Aorta (tissue), 5 donors: ENCODE measurements at regions not wholly inside any gene's neighbourhood (a gene's known extent, or its start where the extent isn't known, plus 50 kb on each side); places are given as distances from the start of the nearest gene placed in this dataset.

Experiments
- ATAC-seq: fragments of 200-7000 bp; cut with Tn5 transposase; one replicate; pipeline ENCODE4 v1.9.1; 2022; ENCODE audit warnings: moderate library complexity; ENCODE audit not compliant: low FRiP score
- DNase-seq, 2 donors: peaks; one replicate each; pipeline ENCODE4 v3.0.0-alpha.2; 2020
- H3K27ac ChIP-seq, 2 donors: one replicate each; pipeline ENCODE4 v1.5.1; 2013; ENCODE audit warnings: low read length in 2 of 2, mild to moderate bottlenecking in 2 of 2, moderate library complexity in 2 of 2, control low read depth in 1 of 2, inconsistent platforms in 1 of 2, low read depth in 1 of 2
- H3K27me3 ChIP-seq, 2 donors: one replicate each; pipeline ENCODE4 v1.6.1; 2013; ENCODE audit warnings: control low read depth in 1 of 2, low read length in 1 of 2, mild to moderate bottlenecking in 1 of 2, moderate library complexity in 1 of 2; ENCODE audit not compliant: insufficient read depth in 2 of 2, control insufficient read depth in 1 of 2
- H3K36me3 ChIP-seq, 2 donors: one replicate each; pipeline ENCODE4 v1.6.1; 2013; ENCODE audit warnings: control low read depth in 1 of 2, low read length in 1 of 2, mild to moderate bottlenecking in 1 of 2; ENCODE audit not compliant: insufficient read depth in 2 of 2, control insufficient read depth in 1 of 2
- H3K4me1 ChIP-seq, 2 donors: one replicate each; pipeline ENCODE4 v1.6.1; 2013; ENCODE audit warnings: low read length in 2 of 2, control low read depth in 1 of 2, mild to moderate bottlenecking in 1 of 2, moderate library complexity in 1 of 2; ENCODE audit not compliant: insufficient read depth in 2 of 2, control insufficient read depth in 1 of 2
- H3K4me3 ChIP-seq, 2 donors: one replicate each; pipeline ENCODE4 v1.5.1; 2013; ENCODE audit warnings: low read length in 2 of 2, control low read depth in 1 of 2, mild to moderate bottlenecking in 1 of 2
- H3K9me3 ChIP-seq: one replicate; pipeline ENCODE4 v1.6.1; 2013; ENCODE audit warnings: mild to moderate bottlenecking, low read length; ENCODE audit not compliant: control insufficient read depth
- WGBS, 2 donors: extraction: QIAGEN DNeasy Blood & Tissue Kit; methylation state at CpG; one replicate each; pipeline ENCODE4 v1.1.7; 2013; 5-methylcytosine and 5-hydroxymethylcytosine counted together
- intact Hi-C, 2 donors: fragments of 100-400 bp; cut with DNase I; formaldehyde crosslinking; loops; one replicate each; pipeline versions ENCODE4 v1.14.2 to v1.15.0; 2022
- donor health status: healthy with polysubstance abuse.
- donor health status: Bipolar disorder and iron deficiency.
- donor health status: DM: no; HTN: no; CAD: no.
- donor health status: DM: no; HTN: no; CAD: no.
- donor health status: DM: yes; HTN: yes; CAD: no.

- 67 to 68% methylated on average over 4 of the region's 4 CpGs for WGBS, 2 donors
Measured at GRCh38 chr18:37986665-37987064, 421.1 kb upstream of the CELF4 start.

GRCh38 chr18:37985126-37985525, 419.5 kb upstream of the CELF4 start:
- 48 to 54% methylated on average over 5 of the region's 5 CpGs for WGBS, 2 donors

More at GRCh38 chr18:37986665-37987064, 421.1 kb upstream of the CELF4 start:
- H3K9me3 ChIP-seq = no peaks in the 10 kb centered on the region
- no peaks in the 10 kb centered on the region for H3K27me3 ChIP-seq
- H3K27ac ChIP-seq = no peak overlapping the region
- H3K4me1 ChIP-seq = no peaks in the 10 kb centered on the region
- DNase-seq = no peak
- intact Hi-C loops = loop anchor here in 1 of 2 donors (10.0 kb wide), 1 partner anchor 58 kb away; no protein-coding TSS in a partner anchor
- no peak overlapping the region for H3K4me3 ChIP-seq
- H3K36me3 ChIP-seq = no peaks in the 10 kb centered on the region
- ATAC-seq = no peak

GRCh38 chr18:37980556-37980955, 415.0 kb upstream of the CELF4 start:
- no peaks in the 10 kb centered on the region for H3K27me3 ChIP-seq
- no peak for ATAC-seq
- no peak overlapping the region for H3K4me3 ChIP-seq
- H3K36me3 ChIP-seq = no peaks in the 10 kb centered on the region
- DNase-seq = no peak
- no peaks in the 10 kb centered on the region for H3K9me3 ChIP-seq
- intact Hi-C loops = loop anchor here in 1 of 2 donors (10.0 kb wide), 1 partner anchor 64 kb away; no protein-coding TSS in a partner anchor
- H3K27ac ChIP-seq = no peak overlapping the region
- H3K4me1 ChIP-seq = no peaks in the 10 kb centered on the region

More at GRCh38 chr18:37985126-37985525, 419.5 kb upstream of the CELF4 start:
- H3K4me1 ChIP-seq = no peaks in the 10 kb centered on the region
- H3K27ac ChIP-seq = no peak overlapping the region
- intact Hi-C loops = loop anchor here in 1 of 2 donors (10.0 kb wide), 1 partner anchor 60 kb away; no protein-coding TSS in a partner anchor
- no peak overlapping the region for H3K4me3 ChIP-seq
- DNase-seq (no peak), ATAC-seq (peak; percentile 26)
- no peaks in the 10 kb centered on the region for H3K36me3 ChIP-seq
- H3K9me3 ChIP-seq = no peaks in the 10 kb centered on the region
- no peaks in the 10 kb centered on the region for H3K27me3 ChIP-seq

GRCh38 chr18:37975446-37975845, 409.8 kb upstream of the CELF4 start:
- H3K4me1 ChIP-seq = no peaks in the 10 kb centered on the region
- ATAC-seq (no peak), DNase-seq (no peak)
- H3K36me3 ChIP-seq = no peaks in the 10 kb centered on the region
- H3K9me3 ChIP-seq = no peaks in the 10 kb centered on the region
- 74 to 94% methylated on average over 1 of the region's 1 CpG for WGBS, 2 donors
- no peaks in the 10 kb centered on the region for H3K27me3 ChIP-seq
- intact Hi-C loops = no loop called here
- no peak overlapping the region for H3K4me3 ChIP-seq
- no peak overlapping the region for H3K27ac ChIP-seq

- H3K36me3 ChIP-seq = no peaks in the 10 kb centered on the region
- ATAC-seq (no peak), DNase-seq (no peak)
- H3K4me3 ChIP-seq = no peak overlapping the region
- WGBS, 2 donors = 63 to 70% methylated on average over 1 of the region's 1 CpG
- no peaks in the 10 kb centered on the region for H3K4me1 ChIP-seq
- intact Hi-C loops = no loop called here
- H3K27me3 ChIP-seq = no peaks in the 10 kb centered on the region
- peaks cover 1% of the 10 kb centered on the region for H3K9me3 ChIP-seq
- H3K27ac ChIP-seq = no peak overlapping the region
Measured at GRCh38 chr18:37967261-37967660, 401.7 kb upstream of the CELF4 start.

GRCh38 chr18:37965572-37965970, 400.0 kb upstream of the CELF4 start:
- Histone ChIP-seq H3K27me3 (no peaks in the 10 kb centered on the region), H3K4me1 (no peaks in the 10 kb centered on the region), H3K4me3 (no peak overlapping the region), H3K36me3 (no peaks in the 10 kb centered on the region), H3K27ac (no peak overlapping the region), H3K9me3 (peaks cover 1% of the 10 kb centered on the region)
- DNase-seq = no peak
- intact Hi-C loops = no loop called here
- no peak for ATAC-seq
- WGBS, 2 donors = 76 to 89% methylated on average over 1 of the region's 1 CpG

GRCh38 chr18:37964885-37965571, 399.4 kb upstream of the CELF4 start:
- DNase-seq = no peak
- ATAC-seq = no peak
- H3K27me3 ChIP-seq = no peaks in the 10 kb centered on the region
- WGBS, 2 donors = 54 to 63% methylated on average over 2 of the region's 2 CpGs
- no peaks in the 10 kb centered on the region for H3K36me3 ChIP-seq
- no peak overlapping the region for H3K27ac ChIP-seq
- intact Hi-C loops = no loop called here
- no peak overlapping the region for H3K4me3 ChIP-seq
- no peaks in the 10 kb centered on the region for H3K4me1 ChIP-seq
- peaks cover 1% of the 10 kb centered on the region for H3K9me3 ChIP-seq

- WGBS, 2 donors = 75 to 77% methylated on average over 3 of the region's 3 CpGs
- H3K9me3 ChIP-seq = peaks cover 1% of the 10 kb centered on the region
- ATAC-seq (no peak), DNase-seq (no peak)
- no peak overlapping the region for H3K4me3 ChIP-seq
- intact Hi-C loops = no loop called here
- H3K27me3 ChIP-seq = no peaks in the 10 kb centered on the region
- no peaks in the 10 kb centered on the region for H3K4me1 ChIP-seq
- H3K27ac ChIP-seq = no peak overlapping the region
- no peaks in the 10 kb centered on the region for H3K36me3 ChIP-seq
Measured at GRCh38 chr18:37963837-37964236, 398.2 kb upstream of the CELF4 start.

- ATAC-seq = no peak
- Histone ChIP-seq H3K27me3 (no peaks in the 10 kb centered on the region), H3K27ac (no peak overlapping the region), H3K36me3 (no peaks in the 10 kb centered on the region), H3K9me3 (peaks cover 1% of the 10 kb centered on the region), H3K4me1 (no peaks in the 10 kb centered on the region), H3K4me3 (no peak overlapping the region)
- intact Hi-C loops = no loop called here
- no peak for DNase-seq
- WGBS, 2 donors = 60 to 64% methylated on average over 9 of the region's 9 CpGs
Measured at GRCh38 chr18:37962316-37962966, 396.8 kb upstream of the CELF4 start.
